ENCODE measurements at regions not wholly inside any gene's neighbourhood (a gene's known extent, or its start where the extent isn't known, plus 50 kb on each side); places are given as distances from the start of the nearest gene placed in this dataset.
"Not testable (repeated sequence)": the region's sequence is repeated elsewhere in the genome, so short reads cannot be mapped to it uniquely, and the experiment has no call there.

DNA sequence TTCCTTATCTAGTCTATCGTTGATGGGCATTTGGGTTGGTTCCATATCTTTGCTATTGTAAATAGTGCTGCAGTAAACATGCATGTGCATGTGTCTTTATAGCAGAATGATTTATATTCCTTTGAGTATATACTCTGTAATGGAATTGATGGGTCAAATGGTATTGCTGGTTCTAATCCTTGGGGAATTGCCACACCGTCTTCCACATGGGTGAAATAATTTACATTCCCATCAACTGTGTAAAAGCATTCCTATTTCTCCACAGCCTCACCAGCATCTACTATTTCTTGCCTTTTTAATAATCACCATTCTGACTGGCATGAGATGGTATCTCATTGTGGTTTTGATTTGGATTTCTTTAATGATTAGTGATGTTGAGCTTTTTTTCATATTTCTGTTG is 430.5 kb upstream of the TMPRSS15 start:
- FAIRE-seq, result not testable (repeated sequence)

DNA sequence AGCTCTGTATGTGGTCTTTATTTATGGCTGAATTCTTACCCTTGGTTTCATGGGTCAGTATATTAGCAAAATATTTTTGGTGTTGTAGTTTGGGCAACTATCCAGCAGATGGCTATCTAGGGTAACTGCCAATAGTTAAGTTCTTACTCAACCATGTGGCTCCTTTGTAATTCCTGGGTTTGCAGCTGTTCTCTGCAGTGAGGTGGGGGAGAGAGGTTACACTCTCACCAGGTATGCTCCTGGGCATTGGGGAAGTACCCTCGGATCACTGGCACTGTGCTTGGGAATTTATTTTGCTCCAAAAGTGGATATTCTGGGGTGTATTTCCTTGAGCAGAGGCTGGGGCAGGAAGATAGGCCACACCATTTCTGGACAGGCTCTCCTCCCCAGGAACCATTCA is 436.7 kb upstream of the TMPRSS15 start:
- no peak for FAIRE-seq

DNA sequence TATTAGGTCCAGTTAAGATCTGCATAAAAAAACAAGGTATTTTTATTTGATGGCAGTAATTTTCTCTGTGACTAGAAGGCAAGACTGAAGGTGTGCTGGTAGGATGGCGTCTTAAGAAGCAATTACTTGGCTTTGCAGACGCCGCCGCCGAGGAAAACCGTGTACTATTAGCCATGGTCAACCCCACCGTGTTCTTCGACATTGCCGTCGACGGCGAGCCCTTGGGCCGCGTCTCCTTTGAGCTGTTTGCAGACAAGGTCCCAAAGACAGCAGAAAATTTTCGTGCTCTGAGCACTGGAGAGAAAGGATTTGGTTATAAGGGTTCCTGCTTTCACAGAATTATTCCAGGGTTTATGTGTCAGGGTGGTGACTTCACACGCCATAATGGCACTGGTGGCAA is 454.0 kb upstream of the TMPRSS15 start:
- not testable (repeated sequence) for FAIRE-seq

DNA sequence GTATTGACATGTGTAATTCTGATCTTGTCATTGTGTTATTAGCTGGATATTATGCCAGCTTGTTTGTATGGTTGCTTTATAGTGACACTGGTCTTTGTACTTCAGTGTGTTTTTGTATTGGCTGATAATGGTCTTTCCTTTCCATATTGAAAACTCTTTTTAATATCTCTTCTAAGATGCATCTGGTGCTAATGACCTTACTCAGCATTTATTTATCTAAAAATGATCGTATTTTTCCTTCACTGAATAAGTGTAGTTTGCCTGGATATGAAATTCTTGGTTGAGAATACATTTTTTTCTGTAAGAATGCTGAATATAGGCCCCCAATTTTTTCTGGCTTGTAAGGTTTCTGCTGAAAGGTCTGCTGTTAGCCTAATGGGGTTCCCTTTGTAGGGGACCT is 465.5 kb upstream of the TMPRSS15 start:
- FAIRE-seq, result no peak

DNA sequence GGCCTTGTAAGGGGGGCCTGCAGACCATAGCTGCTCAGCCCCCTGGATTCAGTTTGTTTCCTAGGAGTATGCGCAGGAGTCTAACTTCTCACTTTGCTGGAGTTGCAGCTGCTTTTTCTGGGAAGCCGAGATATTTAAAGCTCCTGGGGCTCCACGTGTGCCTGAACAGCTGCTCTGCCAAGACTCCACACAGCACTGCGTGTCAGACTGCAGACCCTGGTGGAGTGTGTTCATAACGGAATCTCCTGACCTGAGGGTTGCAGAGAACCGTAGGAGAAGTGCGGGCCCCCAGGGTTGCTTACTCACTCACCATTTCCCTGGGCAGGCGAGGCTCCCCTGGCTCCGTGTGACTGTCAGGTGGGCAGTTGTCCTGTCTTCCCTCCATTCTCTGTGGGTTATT is 474.3 kb upstream of the TMPRSS15 start:
- no peak for FAIRE-seq

DNA sequence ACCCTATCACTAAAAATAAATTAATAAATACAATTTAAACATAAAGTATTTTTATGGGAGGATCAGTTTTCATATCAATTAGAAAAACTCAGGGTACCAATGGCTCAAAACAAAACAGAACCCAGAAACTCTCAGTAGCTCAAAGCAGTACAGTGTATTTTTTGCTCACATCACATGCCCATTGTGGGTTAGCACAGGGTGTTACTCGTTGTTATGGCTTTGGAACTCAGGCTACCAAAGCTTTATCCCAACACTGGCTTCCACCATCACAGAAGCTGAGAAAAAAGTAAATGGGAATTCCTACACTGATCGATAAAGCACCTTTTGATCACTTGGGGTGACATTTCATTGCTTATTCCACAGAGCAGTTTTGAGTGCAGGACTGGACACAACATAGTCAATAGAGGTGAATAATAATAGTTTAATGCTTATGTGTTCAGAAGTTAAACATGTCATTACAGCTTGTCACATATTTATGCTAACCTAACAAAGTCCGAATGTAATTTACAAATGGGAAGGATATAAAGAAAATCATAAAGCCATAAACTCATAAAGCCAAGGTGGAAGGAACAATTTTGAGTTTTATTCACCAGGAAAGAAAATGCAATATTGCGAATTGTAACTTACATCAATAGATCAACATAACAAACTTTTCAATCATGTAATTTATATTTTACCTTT is 484.5 kb upstream of the TMPRSS15 start:
- FAIRE-seq, result no peak

DNA sequence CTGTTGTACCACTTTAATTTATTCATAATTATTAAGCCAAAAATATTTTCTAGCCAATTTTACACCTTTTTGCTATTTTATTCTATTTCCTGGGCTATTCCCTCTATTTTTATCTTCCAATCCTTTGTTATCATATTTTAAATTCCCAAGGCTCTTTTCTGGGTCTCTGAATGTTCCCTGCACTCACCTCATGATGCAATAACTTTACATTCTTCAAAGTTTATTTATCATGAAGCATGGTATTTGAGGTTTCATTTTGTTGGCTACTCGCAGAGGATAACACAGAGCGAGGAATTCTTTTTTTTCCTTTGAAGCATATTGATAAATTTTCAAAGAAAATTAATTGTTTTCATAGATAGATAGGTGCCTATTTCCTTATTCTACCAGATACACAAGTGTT is 489.8 kb upstream of the TMPRSS15 start:
- no peak for FAIRE-seq

DNA sequence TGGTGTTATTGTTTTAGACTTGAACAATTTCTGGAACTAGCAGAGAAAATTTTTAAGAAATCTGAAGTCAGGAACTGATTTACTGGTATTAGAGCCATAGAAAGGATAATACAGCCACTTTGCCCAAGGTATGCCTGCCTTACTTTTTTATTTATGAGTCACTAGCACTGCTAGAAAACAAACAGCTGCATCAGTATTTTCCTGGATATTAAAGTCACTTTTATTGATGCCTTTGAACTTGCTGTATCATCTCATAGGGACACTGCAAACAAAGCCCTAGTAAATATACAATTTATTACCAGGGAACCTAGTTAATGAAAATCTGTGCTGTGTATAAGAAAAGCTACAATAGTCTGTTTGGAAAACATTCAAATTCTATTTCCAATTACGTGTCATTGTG is 490.8 kb upstream of the TMPRSS15 start:
- FAIRE-seq, result no peak

DNA sequence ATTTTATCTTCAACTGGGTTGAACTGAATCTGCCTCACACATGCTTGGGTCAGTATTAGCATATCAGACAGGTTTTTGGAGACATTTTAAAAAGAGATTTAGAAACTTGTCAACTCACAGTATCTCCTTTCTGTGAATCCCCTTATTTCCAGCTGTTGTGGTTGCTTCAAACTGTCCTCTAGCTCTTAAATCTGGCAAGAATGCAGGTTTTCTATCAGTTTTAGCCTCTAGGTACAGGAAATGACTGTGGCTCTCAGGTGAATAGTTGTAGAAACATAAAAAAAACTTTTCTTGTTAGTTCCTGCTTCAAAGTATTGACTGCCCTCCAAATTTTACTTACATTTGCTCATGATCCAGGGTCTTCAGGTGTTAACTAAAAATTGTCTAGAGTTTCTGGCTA is 495.7 kb upstream of the TMPRSS15 start:
- no peak for FAIRE-seq

DNA sequence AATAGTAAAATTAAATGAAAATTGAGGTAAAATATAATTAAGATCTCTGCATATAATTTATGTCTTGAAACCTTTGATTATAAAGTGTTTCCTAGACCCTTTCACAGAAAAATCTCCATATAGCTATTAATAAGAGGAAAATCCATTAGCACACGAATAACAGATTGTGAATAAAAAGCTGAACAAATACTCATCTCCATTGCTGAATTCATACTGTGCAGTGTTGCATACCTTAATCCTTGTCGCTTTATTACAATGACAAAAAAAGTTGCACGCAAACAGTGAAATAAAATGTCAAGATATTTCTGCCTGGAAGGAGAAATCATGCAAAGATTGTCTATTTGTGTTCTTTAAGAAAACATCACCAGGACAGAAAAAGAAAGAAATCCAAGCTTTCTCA is 499.1 kb upstream of the TMPRSS15 start:
- FAIRE-seq, result no peak

DNA sequence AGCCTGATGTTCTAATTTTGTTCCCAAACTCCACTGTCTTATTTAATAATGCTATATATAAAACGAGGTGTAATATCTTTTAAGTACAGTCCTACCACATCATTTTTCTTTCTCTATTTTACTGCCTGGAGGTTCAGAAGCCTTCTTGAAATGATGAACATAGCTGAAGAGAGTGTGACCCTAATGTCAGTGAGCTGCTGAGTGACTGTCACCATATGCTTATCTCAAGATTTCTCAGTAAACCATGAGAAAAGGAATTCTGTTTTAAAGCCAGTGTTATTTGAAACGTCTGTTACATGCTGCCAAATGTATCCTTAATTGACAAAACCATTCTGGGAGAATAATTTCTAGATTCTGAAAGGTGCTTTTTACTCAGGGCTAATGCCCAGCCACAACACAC is 503.5 kb upstream of the TMPRSS15 start:
- FAIRE-seq, result no peak

DNA sequence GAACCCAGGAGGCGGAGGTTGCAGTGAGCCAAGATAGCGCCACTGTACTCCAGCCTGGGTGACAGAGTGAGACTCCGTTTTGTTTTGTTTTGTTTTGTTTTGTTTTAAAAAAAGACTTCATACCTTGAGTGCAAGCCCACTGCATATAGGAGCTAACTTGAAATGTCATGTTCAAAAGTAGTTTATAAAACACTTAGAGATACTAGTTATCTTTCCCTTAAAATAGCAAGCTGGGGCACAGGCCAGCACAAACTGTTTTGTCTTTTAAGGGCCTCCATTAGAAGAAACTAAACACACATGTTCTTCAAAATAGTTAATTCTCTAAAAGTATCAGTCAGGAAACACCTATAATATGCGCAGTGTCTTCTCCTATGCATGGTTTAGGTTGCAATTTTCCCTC is 505.1 kb upstream of the TMPRSS15 start:
- FAIRE-seq, result no peak

DNA sequence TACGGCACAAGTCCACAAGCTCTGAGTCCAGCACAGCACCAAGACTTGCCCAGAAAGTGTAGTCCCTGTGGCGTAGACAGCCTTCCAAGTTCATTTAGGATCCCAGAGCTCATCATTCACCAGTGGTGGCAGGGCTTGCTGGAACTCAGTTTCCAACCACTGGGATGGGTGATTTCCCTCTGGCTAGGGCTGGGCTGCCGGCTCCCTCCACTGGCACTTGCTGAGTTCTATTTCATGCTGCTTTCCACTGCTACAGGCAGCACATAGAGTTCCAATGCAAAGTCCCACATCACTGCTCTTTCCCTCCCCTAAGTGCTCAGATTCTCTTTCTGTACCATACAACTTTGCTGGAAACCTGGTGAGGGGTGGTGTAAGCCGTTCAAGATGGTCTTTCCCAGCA is 510.3 kb upstream of the TMPRSS15 start:
- FAIRE-seq, result no peak

DNA sequence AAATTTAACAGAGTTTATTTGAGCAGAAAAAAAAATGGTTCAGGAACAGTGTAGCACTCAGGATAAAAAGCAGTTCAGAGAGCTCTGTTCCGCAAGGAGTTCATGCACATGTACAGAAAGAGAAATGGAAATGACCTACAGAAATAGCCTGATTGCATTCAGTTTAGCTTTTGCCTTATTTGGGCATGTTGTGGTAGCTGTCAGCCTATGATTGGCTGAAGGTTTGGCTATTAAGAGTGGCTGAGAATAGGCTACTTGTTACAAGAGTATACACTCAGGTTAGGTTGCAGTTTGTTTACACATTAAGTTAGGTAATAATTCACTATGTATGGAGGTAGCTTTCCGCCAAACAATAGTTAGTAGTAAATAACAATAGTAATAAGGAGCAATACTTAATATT is 511.0 kb upstream of the TMPRSS15 start:
- no peak for FAIRE-seq

DNA sequence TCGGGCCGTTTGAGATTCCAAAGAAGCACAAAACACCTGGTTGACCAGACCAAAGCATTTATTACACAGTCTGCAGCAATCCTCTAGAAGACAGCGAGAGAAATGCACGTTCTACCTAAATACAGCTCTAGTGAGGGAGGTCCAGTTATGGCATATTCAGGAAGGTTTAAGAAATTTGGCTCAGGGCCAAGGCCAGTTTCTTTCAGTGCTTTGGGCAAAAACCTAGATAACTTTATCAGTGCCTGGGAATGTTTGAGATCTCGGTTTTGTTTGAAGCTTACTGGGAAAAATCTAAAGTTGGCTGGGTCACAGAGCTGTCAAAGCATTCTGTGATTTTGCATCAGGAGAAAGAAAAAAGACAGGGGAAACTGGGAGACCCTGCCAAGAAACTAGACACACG is 514.0 kb upstream of the TMPRSS15 start:
- no peak for FAIRE-seq

DNA sequence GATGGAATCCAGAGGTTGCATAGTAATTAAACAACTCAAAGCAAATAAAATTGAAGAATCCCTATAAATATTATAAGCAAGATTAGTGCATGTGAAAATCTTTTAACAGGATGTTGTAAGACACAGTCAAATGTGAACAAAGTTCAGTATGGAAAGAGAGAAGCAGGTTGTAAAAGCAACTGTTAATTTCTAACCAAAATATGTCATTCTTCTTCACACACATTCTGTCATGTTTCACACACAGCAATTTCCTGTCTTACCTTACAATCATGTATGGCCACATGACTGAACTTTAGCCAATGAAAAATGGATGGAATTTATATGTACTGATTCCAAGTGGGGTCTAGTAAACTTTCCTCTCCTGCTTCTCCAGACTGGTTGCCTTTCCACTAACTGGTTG is 527.7 kb upstream of the TMPRSS15 start:
- no peak for FAIRE-seq

DNA sequence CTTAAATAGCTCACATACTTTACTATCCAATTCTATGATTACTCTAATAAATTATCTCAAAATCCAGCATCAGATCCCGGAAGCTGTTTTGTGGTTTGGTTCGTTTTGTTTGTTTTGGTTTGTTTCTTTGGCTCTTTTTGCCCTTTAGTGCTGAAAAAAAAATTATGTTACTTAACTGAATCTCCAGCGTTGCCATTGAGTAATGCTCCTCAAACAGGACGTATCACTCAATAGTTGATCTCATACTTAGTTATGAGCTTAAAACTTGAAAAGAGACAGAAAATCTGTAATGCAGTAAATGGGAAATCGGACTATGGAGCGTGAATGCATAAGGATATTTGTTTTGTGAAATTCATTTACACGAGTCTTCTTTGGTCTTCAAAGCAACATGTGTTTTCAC is 533.8 kb upstream of the TMPRSS15 start:
- FAIRE-seq, result no peak

DNA sequence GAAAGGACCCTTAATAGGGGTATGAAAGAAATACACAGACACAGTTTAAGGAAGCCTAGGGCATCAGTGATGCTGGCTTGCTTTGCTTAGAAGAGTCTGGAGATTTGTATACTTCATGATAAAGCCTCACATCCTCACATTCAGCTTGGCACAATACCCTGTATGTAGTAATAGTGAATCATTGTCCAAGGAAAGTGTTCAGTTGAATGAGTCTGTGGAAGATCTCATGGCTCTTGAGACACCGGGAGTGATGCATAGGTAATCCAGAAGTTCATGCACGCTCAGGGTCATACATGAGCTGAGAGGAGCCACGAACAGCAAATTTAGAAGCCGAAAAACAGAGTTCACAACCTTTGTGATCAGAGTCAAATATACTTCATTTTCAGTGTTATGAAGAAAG is 537.2 kb upstream of the TMPRSS15 start:
- FAIRE-seq, result no peak

DNA sequence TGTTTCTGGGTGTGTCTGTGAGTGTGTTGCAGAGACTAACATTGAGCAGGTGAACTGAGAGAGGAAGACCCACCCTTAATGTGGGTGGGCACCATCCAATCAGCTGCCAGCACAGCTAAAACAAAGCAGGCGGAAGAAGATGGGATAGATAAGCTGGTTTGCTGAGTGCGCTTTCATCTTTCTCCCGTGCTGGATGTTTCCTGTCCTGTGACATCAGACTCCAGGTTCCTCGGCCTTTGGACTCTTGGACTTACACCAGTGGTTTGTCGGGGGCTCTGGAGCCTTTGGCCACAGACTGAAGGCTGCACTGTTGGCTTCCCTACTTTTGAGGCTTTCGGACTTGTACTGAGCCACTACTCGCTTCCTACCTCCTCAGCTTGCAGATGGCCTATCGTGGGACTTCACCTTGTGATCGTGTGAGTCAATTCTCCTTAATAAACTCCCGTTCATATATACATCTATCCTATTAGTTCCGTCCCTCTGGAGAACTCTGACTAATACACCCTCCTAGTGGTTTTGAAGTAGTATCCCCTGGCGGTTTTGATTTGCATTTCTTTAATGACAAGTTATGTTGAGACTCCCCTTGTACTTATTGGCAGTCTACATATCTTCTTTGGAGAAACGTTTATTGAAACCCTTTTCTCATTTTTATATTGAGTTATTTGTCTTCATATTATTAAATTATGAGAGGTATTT is 546.6 kb upstream of the TMPRSS15 start:
- no peak for FAIRE-seq

DNA sequence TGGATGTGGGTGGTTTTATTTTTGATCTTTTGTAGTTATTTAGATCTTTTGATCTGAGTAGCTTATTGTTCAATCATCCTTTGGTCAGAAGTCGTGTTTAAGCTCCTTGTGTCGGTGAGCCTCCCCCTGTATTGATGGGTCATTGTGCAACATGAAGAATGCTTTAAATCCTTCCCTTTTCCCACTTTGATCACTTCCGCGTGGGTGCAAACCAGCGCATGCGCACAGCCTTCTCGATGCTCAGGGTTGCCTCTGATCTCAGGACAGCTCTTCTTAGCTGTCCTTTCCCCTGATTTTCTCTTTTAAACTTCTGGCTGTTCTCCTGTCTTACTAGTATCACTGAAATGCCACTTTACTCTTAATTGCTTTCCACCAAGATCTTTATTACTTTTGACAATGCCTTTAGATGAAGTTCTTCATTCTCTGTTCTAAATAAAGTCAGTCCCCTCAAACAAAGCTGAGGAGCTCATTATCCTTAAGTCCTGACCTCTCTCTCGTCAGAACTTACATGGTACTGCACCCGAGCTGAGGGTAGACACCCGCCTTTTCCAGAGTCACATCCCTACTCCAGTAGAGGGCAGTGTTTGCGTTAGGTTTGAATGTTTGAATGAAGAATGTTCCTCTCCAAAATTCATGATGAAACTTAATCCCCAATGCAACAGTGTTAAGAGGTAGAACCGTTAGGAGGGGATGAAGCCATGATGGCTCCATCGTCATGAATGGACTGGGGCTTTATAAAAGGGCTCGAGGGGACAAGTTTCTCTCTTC is 547.9 kb upstream of the TMPRSS15 start:
- FAIRE-seq, result no peak

DNA sequence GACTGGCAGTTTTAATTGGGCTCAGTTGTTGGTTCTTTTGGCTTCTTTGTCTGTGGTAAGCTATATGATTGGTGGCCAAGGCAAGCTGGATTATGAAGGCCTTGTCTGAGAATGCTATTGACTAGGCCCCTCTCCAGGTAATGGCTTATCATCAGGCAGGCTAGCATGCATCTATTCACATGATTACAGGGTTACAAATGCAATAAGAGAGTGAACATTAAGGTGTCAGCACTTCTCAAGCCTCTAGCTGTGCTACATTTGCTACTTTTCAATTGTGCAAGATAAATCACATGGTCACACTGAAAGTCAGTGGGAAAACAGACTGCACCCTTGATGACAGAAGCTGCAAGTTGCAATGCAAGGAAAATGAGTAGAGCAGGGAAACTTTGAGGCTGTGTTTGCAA is 550.9 kb upstream of the TMPRSS15 start:
- no peak for FAIRE-seq

DNA sequence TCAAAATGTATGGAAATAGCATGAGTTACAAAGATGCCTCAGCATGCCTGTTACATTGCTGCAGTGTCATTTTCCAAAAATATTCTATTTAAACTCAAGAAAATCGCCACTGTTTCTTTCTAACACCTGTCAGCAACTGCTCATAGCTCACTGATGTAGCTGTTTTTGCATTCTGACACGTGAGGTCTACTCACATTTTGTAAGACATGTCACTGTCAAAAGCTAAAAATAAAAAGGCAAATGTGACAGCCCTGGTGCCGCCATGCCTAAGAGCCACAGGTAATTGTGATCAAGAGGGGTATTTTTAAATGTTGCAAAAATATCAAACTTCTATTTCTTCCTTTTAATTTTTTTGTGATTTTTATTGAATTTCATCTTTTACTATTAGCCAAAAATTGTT is 556.2 kb upstream of the TMPRSS15 start:
- FAIRE-seq, result no peak

DNA sequence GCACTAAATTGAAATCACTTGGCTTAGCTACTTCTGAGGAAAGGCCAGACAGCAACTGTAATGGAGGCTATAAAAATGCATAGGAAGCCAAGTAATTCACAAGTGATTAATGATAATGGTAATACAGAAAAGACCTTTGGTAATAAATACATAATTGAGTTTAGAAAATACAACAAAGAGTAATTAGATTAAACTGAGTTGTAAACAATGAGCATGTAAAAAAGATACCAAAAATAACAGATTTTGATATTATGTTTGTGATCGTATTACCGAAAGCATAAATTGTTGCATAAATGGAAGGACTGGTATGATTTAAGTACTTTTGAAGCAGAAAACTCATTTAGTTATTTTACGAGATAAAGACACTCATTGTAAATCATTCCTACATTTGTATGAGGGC is 556.7 kb upstream of the TMPRSS15 start:
- FAIRE-seq, result no peak

DNA sequence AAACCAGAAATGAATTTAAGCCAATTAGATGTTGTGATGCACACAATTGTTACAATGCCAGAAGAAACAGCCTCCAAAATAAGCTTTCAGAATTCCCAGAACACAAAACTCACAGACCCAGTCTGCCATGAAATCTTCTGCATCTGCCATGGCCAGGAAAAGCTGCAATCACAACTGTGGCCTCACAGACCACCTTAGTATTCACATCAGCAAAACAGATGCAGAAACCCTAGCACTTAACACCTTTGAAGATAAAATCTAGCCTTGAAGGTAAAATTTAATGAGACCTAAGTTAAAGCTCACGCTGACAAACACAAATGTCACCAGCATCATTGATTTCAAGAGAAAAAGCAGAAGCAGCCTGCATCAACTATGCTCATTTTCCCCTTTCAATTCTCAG is 566.8 kb upstream of the TMPRSS15 start:
- no peak for FAIRE-seq

Measured in islet of Langerhans (tissue), 1 donor.